ENCODE measurements at regions not wholly inside any gene's neighbourhood (a gene's known extent, or its start where the extent isn't known, plus 50 kb on each side); places are given as distances from the start of the nearest gene placed in this dataset.

GRCh38 chr1:238833919-238834318 is 552.4 kb upstream of the CHRM3 start:
- no peak overlapping the region for H3K4me3 ChIP-seq (ENCODE audit: low read depth, low read length)
- no peak for TF ChIP-seq CTCF (IDR thresholded peaks at IDR 0.05; ENCODE audit: insufficient read depth, low read depth, low read length)
- no peak for DNase-seq (ENCODE audit: low read depth)

GRCh38 chr1:238832106-238832505 is 554.3 kb upstream of the CHRM3 start:
- no peak for TF ChIP-seq CTCF (IDR thresholded peaks at IDR 0.05; ENCODE audit: insufficient read depth, low read depth, low read length)
- H3K4me3 ChIP-seq (ENCODE audit: low read depth, low read length), result no peak overlapping the region
- no peak for DNase-seq (ENCODE audit: low read depth)

GRCh38 chr1:238830036-238830611 is 556.2 kb upstream of the CHRM3 start:
- no peak for TF ChIP-seq CTCF (IDR thresholded peaks at IDR 0.05; ENCODE audit: insufficient read depth, low read depth, low read length)
- H3K4me3 ChIP-seq (ENCODE audit: low read depth, low read length), result no peak overlapping the region
- no peak for DNase-seq (ENCODE audit: low read depth)

- TF ChIP-seq CTCF (IDR thresholded peaks at IDR 0.05; ENCODE audit: insufficient read depth, low read depth, low read length), result no peak
- no peak for DNase-seq (ENCODE audit: low read depth)
- H3K4me3 ChIP-seq (ENCODE audit: low read depth, low read length), result no peak overlapping the region
These were observed 559.5 kb upstream of the CHRM3 start for GRCh38 chr1:238826891-238827290.

- H3K4me3 ChIP-seq (ENCODE audit: low read depth, low read length), result no peak overlapping the region
- TF ChIP-seq CTCF (IDR thresholded peaks at IDR 0.05; ENCODE audit: insufficient read depth, low read depth, low read length), result no peak
- DNase-seq (ENCODE audit: low read depth), result no peak
These were observed 563.0 kb upstream of the CHRM3 start for GRCh38 chr1:238823416-238823815.

DNA sequence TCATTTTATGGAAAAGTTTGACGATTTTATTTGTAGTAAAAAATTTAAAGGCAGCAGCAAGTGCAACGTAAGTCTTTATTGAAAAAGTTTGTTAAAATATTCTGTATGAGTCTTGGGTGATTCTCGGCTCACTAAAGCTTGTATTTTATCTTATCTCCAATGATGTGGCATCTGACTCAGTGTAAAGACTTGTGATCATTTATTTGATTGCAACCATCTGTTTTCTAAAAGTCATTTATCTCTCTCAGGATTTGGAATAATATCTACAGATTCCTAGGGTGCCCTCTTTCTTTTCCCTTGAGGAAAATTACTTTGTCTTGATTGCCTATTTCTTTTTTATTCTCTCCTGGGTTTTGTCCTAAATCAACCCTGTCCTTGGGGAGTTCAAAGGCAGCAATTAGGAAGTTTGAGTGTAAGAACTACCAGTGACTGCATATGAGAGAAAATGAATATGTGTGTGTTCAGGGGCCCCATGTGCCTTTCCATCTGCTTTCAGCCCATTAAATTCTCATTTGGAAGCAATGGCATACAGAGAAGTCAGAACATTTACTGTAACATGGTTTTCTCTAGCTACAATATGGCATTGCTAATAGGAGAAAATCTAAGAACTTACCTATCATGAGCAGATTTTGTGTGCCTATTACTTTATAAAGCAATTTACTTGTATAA is 575.0 kb upstream of the CHRM3 start:
- no peak overlapping the region for H3K4me3 ChIP-seq (ENCODE audit: low read depth, low read length)
- no peak for DNase-seq (ENCODE audit: low read depth)
- TF ChIP-seq CTCF (IDR thresholded peaks at IDR 0.05; ENCODE audit: insufficient read depth, low read depth, low read length), result no peak

GRCh38 chr1:238790882-238791281 is 595.5 kb upstream of the CHRM3 start:
- DNase-seq (ENCODE audit: low read depth), result no peak
- no peak overlapping the region for H3K4me3 ChIP-seq (ENCODE audit: low read depth, low read length)
- TF ChIP-seq CTCF (IDR thresholded peaks at IDR 0.05; ENCODE audit: insufficient read depth, low read depth, low read length), result no peak
